NCI-H510A (cell line): ENCODE measurements at regions not wholly inside any gene's neighbourhood (a gene's known extent, or its start where the extent isn't known, plus 50 kb on each side); places are given as distances from the start of the nearest gene placed in this dataset.
A peak's percentile ranks its signal among the peaks of the same experiment; 100 is the strongest.
"Not testable (repeated sequence)": the region's sequence is repeated elsewhere in the genome, so short reads cannot be mapped to it uniquely, and the experiment has no call there.

Experiments
- DNase-seq: peaks from one replicate; lab custom pipeline; 2025; lab: John Stamatoyannopoulos, UW

DNA sequence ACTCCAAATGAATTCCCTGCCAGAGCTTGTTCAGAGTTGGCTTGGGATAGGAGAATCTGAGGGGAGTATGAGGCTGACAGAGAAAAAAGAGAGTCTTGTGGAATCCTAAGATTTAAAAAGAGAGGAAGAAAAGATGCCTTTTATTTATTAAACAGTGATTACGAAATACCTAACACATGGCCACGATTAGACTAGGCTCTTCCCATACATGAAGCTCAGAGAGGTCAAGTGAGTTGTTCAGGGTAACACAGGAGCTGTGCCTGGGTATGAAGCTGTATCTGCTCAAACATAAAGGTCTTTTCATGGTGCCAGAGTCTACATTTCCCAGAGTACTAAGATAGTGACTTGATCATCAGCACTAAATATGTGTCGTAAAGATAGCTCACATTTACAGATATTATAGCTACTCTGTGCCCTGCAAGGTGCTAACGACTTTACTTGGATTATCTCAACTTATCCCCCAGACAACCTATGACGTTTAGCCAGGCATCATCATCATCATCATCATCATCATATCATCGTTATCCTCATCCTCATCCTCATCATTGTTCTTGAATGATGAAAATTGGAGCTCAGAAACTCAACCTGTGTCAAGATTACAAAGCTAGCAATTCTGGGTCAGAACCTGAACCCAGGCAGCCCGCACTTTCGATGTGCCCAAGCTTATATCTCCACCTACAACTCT is 500.8 kb downstream of the NPIPA7 start:
- DNase-seq: no peak

DNA sequence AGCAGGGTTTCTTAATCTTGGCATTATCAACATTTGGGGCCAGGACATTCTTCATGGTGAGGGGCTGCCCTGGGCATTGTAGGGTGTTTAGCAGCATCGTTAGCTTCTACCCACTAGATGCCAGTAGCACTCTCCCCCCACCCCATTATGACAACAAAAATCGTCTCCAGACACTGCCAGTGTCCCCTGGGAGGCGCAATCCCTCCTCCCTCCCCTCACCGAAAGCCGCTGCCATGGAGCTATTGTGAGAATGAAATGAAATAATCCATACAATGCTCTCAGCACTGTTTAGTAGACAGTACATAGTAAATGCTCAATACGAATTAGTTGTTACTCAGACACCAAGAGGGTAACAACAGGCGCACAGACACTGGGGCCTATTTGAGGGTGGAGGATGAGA is 502.9 kb downstream of the NPIPA7 start:
- no peak for DNase-seq

DNA sequence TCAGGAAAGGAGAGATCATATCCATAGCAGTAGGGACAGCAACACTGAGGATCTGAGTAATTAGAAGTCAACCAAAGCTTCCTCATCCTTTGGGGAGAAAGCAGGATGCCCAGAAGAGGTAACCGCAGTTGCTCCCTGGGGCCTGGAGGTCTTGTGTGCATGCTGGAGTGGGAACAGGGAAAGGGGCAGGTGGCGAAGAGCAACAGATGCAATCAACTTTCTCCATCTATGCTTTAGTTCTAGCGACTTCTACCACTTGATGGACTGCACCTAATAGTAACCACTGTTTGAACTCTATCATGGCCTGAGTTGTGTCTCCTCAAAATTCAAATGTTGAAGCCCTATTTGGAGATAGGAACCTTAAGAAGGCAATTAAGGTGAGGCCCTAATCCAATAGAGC is 503.8 kb downstream of the NPIPA7 start:
- DNase-seq: no peak

DNA sequence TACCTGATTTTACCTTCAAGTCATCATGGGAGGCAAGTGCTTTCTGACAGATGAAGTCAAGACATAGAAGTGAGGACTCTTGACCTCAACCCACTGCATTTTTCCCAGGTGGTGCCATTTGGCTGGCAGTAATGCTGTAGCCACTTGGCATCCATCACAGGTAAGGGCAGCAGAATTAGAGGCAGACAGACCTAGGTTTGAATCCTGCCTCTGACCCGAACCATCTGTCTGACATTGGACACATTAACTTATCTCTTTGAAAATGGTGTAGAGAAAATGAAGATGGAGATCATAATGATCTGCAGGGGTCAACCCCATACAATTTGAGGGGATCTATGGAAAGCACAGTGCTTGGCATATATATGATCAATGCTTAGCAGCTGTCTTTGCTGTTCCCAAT is 505.5 kb downstream of the NPIPA7 start:
- no peak for DNase-seq

DNA sequence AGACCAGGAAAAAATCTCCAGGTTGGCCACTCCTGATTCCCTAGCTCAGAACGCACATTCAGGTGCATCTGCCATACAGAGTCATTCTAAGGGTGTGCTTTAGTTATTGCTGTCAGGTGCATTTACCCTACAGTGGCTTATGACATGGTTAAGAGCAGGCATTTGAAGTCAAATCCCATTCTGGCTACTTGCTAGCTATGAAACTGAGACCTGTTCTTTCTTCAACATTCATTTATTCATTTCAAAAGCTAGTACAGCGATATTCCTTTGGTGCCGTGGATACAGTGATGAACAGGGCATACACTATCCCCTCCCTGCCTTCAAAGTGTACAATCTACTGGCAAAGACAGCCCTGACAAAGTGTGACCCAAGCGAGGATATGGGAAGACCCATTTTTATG is 508.3 kb downstream of the NPIPA7 start:
- DNase-seq: no peak

DNA sequence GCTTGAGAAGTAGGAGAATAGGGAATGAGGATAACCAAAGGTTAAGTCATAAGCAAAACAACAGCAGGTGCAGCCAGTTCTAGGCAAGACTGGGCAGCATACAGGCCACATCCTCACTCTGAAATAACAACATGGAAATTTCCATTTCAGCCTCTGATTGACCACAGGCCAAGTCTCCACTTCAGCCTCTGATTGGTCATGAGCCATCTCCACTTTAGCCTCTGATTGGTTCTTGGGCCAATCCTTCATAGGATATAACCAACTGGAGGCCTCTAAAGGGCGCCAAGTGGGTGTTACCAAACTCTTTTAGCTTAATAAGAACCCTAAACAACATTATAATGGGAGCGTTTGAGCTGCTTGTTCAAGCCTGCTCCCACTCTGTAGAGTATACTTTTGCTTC is 512.0 kb downstream of the NPIPA7 start:
- DNase-seq: no peak

DNA sequence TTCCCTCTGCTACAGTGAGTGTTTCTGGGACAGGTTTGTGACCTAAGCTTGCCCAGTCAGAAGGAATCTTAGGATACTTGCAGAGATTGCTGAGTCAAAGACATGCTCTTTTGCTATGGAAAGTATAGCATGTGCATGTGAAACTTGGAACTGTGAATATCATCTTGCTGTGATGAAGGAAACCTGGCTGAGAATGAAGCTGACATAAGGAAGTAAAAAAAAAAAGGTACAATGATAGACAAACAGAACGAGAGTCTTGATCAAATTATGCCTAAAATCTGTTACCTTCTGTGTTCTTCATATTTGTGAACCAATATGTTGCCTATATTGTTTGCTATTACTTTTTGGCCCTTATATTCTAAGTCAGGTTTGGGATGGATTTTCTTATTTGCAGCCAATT is 525.7 kb downstream of the NPIPA7 start:
- DNase-seq: no peak

DNA sequence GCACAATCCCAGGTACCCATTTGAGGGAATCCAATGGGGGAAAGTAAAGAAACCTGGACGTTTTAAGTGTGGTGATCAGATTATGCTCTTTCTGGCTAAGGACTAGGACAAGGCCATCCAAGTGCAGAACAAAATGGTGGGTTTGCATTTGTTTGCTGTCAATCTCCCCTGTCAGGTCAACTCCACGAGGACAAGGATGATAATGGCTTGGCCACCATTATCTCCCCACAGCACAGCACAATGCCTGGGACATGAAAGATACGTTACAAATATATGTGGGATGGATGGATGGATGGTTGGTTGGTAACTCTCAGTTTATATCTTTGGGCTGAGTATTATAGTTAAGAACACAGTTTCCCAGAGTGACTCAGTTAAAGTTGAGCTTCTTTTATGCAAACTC is 526.9 kb downstream of the NPIPA7 start:
- DNase-seq: no peak

DNA sequence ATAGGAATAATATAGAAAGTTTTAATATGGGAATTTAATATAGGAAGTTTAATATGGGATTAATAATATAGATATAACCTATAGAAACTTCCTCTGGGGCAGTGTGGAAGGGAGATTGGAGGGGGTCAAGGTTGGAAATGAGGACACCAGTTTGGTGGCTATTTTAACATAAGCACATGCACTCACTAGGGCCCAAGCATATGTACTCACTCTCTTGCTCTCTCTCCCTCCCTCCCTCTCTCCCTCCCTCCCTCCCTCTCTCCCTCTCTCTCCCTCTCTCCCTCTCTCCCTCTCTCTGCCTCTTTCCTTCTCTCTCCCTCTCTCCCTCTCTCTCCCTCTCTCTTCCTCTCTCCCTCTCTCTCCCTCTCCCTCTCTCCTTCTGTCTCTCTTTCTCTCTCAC is 528.1 kb downstream of the NPIPA7 start:
- DNase-seq: no peak

DNA sequence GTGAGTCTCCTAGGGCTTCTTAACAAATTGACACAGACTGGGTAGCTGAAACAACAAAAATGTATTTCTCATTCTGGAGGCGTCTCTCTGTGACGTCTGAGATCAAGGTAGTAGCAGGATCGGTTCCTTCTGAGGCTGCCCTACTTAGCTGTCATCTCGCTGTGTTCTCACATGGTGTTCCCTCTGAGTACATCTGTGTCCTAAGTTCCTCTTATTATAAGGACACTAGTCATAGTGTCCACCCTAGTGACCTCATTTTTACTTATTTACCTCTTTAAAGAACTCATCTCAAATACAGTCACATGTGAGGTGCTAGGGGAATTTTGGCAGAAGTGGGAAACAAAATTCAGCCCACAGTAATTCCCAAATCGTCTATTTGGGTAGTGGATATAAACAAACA is 529.1 kb downstream of the NPIPA7 start:
- no peak for DNase-seq

DNA sequence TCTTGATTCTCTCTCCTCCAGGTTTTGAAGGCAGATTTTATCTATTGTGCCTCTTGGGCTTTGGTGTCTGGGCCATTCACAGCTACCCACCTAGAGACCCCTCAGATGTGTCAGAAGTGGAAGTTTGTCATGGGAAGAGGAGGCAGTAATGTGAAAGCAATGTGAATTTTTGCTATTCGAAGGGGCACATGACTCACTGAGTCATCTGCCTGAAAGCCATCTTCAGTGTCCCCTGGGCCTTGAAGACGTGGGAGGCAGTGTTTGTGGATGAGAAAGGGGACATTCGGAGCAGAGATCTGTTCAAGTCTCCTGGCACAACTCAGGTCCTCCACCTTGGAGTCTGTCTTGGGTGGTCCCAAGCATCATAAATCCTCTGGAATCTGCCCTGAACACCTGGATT is 530.2 kb downstream of the NPIPA7 start:
- DNase-seq: no peak

DNA sequence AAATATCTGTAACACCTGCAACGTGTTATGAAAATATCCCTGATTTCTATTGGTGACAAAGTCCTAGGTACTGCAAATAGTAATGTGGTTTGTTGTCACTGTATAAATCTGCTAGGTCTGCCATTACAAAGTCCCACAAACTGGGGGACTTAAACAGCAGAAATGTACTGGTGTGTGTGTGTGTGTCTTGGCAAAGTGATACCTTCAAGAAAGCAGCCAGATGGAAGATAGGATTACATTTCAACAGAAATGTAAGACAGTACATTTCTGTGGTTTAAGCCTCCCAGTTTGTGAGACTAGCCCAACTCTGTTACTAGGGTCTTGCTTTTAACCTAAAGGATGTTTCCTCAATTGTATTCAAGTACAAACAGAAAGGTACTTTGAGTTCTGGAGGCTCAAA is 531.7 kb downstream of the NPIPA7 start:
- no peak for DNase-seq

DNA sequence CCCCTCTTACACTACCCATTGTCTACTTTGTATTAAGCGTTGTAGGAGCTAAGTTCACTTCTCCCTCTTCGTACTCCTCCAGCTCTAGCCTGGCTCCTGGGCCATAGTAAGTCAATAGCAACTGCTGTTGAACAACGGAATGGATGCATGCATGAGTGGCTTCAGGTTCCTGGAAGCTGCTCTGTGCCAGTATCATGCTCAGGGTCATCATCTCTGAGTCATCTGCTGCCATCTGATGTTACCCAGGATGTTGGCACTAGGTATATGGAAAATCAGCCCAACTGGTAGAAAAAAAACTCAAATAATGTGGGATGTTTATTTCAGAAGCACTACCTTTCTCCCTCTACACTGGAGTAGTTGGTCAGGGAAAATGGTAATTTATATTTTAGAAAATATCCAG is 536.8 kb downstream of the NPIPA7 start:
- peak; percentile 71 for DNase-seq

DNA sequence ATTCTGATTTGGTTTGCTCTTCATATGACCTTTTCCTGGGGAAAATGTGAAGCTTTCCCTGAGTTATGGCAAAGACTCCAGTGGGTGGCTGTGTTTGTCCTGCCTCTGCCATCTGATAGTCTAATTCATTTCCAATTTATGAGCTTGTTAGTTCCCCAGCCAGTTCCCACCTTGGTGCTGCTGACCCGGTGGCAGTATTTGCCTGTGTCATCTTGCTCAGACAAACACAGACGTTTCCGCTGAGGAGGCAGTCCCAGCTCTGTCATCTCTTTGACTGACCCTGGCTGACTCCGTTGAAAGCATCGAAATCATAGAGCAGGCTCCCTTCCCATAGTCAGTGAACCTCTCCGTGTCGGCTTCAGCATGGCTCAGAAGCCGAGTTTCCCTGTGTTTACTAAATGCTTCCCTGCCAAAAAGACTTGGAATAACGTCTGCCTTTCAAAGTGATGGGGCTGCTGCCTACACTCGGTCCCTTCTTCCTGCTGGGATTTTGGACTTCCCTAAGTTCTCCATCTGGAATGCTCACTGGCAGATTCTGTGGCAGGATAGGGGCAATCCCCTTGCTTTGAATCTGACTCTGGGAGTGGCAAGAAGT is 538.3 kb downstream of the NPIPA7 start:
- no peak for DNase-seq

DNA sequence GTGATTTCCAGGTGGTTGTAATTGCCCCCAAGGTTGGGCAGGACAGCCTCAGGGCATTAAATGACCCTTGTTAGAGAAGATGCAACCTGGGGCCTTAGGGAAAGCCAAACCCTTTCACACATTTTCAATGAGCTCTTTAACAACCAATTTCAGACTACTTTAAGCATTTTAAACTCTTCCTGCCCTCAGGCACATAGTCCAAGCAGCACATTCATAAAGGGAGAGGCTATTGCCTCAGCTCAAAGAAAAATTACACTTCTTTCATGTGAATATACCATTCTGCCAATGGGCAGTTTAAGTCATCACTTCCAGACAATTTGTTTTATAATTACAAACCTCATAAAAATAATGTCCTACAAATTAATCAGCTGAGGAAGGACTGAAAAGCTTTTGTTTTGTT is 544.5 kb downstream of the NPIPA7 start:
- no peak for DNase-seq

DNA sequence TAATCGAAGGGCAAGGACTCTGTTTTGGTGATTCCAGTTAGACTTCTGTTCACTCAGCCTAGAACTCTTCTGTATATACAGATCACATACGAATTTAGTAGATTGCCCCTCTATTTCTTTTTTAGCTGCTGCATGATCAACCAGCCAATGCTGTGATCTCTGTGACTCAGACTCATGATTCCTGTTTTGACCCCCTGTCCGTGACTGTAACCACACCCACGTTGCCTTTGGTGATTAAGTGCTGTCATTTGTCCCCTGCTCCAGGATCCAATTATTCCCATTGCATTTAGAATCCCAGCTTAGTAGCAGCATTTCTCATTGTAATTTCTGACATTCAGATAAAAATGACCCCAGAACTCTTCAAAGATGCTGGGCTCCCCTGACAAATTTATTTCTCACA is 545.7 kb downstream of the NPIPA7 start:
- DNase-seq: no peak

DNA sequence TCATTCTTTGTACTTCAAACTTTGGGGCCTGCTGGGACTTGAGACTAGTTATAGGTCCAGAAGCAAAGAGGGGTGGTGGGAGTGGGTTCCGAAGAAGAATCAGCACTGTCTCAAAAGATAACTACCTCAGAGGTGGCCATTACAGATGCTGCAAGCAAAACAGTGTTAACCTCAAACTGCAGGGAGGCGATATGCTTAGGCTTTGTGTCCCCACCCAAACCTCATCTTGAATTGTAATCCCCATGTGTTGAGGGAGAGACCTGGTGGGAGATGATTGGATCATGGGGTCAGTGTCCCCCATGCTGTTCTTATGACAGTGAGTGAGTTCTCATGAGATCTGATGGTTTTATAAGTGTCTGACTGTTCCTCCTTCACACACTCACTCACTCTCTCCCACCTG is 545.3 kb downstream of the XYLT1 start:
- DNase-seq: no peak

DNA sequence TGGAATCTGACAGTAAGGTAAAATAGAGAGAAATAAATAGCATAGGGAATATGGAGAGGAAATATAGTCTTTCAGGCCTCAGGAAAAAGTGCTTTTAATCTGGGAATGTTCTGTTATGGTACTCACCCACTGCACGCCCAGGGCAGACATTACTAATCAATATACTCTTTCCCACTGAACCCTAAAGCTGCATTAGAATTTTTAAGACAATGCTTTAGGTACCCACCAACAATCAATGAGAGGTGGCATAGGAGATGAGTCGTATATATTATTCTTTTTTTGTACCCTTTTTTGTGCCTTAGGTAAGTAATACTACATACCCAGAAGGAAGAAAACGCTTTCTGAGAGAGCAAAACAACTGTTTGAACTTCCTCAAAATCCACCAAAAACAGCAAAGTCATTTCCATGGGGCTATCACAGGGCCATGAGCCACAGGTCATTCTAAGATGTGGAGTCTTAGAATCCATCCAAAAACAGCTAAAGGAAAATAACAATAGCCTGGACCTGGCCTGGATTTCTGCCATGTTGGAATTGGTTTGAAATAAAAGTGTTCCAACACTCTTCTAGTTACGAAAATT is 542.1 kb downstream of the XYLT1 start:
- DNase-seq: no peak

DNA sequence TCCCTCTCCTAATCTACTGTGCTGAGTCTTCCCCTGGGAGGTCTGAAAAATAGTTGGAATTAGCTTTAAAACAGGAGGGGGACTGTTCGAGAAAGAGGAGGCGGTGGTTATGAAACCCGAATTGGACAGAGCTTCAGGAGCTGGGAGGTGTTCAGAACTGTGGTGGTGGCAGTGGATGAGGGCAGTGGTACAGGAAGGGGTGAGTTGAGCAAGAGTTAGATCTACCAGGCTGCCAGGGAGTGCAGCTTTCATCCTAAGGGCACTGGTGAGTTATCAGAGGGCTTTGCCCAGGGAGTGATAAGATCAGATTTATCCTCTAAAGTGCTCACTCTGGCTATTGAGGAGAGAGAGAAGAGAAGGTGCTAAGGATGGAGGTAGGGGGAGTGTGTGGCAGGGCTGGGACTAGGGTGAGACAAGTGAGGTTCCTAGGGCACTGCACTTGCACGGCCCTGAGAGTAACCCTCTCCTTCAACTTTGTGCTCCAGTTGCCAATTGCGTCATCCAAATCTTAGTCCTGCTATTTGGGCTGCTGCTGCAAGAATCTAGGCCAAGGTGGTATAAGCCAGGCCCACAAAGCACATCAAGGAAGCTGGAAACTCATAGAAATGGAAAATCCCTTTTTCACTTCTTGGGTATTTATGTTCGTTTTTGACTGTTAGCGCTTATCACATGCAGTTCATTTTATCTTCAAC is 540.3 kb downstream of the XYLT1 start:
- DNase-seq: no peak

DNA sequence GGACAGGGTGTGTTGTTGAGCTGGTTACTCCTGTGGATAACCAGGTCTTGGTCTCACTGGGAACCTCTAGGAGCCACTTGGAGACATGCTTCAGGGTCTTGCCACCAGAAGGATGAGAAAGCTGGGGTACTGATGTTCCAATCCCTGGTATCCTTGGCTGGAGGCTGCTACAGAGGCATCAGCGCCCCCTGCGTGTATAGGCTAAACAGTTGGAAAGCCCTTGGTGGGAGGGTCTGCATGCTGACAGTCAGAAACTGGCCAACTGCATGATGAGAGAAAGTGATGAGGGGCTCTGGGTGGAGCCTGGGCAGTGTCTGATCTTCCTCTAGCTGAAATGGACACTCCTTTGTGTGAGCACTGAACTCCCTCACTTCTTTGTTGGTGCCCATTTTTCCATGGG is 536.9 kb downstream of the XYLT1 start:
- DNase-seq: no peak

DNA sequence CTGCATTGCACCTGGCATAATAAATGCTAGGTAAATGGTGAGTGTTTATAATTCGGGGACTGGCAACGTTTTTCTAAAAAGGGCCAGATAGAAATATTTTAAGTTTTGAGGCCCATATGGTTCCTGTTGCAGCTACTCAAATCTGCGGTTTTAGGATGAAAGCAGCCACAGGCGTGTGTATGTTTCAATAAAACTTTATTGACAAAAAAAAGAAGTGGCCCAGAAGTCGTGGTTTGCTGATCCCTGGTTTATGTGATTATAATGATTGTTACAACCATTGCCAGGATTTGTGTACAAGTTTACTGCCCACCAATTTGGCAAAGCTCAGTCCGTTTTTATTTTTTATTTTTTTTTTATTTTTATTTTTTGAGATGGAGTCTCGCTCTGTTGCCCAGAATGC is 536.1 kb downstream of the XYLT1 start:
- DNase-seq: no peak

DNA sequence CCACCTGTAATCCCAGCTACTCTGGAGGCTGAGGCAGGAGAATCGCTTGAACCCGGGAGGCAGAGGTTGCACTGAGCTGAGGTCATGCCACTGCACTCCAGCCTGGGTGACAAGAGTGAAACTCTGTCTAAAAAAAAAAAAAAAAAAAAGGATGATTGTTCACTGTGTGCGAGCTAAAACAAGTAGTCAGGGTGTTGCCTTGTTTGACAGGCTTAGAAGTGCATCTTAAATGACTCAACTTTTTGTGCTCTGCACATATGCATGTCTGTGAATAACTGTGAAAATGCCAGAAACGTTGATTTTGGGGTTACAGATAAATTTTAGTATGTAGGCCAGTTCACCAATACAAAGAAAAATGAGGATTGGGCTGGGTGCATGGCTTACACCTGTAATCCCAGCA is 534.9 kb downstream of the XYLT1 start:
- DNase-seq: not testable (repeated sequence)

DNA sequence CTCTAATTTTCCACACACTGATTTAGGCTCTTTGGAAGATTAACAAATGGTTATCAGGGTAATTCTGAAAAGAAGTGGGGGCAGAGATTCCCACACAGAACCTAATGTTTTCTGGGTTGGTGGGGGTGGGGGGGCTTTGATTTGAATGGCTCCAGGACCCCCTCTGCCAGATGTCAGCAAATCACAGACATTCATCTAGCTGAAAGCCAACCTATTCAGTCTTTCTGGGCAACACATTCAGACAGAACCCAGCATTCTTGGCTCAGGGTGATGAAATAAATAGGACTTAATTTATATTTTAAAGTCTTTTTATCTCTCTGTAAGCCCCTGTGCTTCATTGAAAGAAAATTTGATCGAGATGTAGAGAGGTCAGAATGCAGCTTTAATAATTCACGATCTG is 533.2 kb downstream of the XYLT1 start:
- DNase-seq: no peak
